ENCODE measurements at regions not wholly inside any gene's neighbourhood (a gene's known extent, or its start where the extent isn't known, plus 50 kb on each side); places are given as distances from the start of the nearest gene placed in this dataset.

DNA sequence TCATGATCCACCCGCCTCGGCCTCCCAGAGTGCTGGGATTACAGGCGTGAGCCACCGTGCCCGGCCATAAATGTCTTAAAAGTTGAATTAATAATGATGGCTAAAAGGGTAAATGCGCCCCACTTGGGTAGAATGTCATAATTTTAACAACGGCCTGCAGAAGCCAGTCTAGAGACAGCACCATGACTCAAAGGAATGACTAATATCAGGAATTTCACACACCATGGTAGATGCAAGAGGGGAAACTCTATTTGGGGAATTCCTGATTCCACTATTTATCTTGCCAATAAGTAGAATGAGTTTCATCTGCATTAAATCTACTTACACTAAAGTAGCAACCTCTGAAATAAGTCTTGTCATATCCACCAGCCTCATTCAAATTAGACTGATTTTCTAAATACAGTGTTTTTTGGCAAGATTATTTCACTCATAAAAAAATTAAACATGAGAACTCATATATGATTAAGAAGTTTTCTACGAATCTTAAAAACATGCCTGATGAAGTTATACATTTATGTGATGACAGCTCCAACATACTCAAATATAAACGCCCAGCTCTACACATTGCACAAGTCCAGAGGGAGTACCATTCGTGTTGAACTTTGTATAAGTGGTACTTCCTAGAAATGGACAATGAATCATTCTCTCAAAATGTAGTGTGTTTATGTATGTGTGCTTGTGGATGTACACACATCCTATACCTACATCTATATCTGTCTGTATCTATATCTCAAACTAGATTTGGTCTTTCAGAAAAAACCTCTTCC is 309.7 kb downstream of the IRS1 start:
- in situ Hi-C loops (cut with HindIII; ENCODE audit: extremely low pct_ligation_motif_present, low pct_unique_long_range_greater_than_20kb): no loop called here
- no peak overlapping the region for H3K4me3 ChIP-seq (replicated peaks in 1 of 3; ENCODE audit: insufficient read depth in 1 of 3, low read depth in 2 of 3, low read length in 3 of 3)
- H3K9ac ChIP-seq (ENCODE audit: insufficient read depth, low read depth, low read length): no peak overlapping the region
- no peak overlapping the region for H3K27ac ChIP-seq (ENCODE audit: extremely low read length, insufficient read depth, low read length)
- ATAC-seq: no peak
- intact Hi-C loops (cut with micrococcal nuclease; ENCODE audit: unreplicated experiment): no loop called here
- no peak for DNase-seq (ENCODE audit: low spot score)
- no peak for TF ChIP-seq RCOR2 (CRISPR knock-in tag; IDR thresholded peaks at IDR 0.05)
- TF ChIP-seq ZNF652 (CRISPR knock-in tag; IDR thresholded peaks at IDR 0.05; ENCODE audit: borderline replicate concordance, low read depth): no peak
- TF ChIP-seq, protein P1, sequence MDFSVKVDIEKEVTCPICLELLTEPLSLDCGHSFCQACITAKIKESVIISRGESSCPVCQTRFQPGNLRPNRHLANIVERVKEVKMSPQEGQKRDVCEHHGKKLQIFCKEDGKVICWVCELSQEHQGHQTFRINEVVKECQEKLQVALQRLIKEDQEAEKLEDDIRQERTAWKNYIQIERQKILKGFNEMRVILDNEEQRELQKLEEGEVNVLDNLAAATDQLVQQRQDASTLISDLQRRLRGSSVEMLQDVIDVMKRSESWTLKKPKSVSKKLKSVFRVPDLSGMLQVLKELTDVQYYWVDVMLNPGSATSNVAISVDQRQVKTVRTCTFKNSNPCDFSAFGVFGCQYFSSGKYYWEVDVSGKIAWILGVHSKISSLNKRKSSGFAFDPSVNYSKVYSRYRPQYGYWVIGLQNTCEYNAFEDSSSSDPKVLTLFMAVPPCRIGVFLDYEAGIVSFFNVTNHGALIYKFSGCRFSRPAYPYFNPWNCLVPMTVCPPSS (IDR thresholded peaks at IDR 0.05): no peak
- no peak for TF ChIP-seq ZFX (CRISPR knock-in tag; IDR thresholded peaks at IDR 0.05; ENCODE audit: low read depth)
- TF ChIP-seq ZNF207 (IDR thresholded peaks at IDR 0.05; ENCODE audit: borderline replicate concordance): no peak
- TF ChIP-seq, protein P2, sequence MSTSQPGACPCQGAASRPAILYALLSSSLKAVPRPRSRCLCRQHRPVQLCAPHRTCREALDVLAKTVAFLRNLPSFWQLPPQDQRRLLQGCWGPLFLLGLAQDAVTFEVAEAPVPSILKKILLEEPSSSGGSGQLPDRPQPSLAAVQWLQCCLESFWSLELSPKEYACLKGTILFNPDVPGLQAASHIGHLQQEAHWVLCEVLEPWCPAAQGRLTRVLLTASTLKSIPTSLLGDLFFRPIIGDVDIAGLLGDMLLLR (CRISPR knock-in tag; IDR thresholded peaks at IDR 0.05): no peak
- TF ChIP-seq U2AF1 (optimal IDR thresholded peaks at IDR 0.05; ENCODE audit: low read depth, low read length): no peak
- TF ChIP-seq, protein P3, sequence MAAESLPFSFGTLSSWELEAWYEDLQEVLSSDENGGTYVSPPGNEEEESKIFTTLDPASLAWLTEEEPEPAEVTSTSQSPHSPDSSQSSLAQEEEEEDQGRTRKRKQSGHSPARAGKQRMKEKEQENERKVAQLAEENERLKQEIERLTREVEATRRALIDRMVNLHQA (CRISPR knock-in tag; IDR thresholded peaks at IDR 0.05): no peak
- TF ChIP-seq ZMYM4 (CRISPR knock-in tag; IDR thresholded peaks at IDR 0.05): no peak
- TF ChIP-seq SPEN (CRISPR knock-in tag; IDR thresholded peaks at IDR 0.05; ENCODE audit: low read depth): no peak
- TF ChIP-seq REL (CRISPR knock-in tag; conservative IDR thresholded peaks at IDR 0.05): no peak
- no peak for TF ChIP-seq ZFP1 (CRISPR knock-in tag; IDR thresholded peaks at IDR 0.05)
- no peak for TF ChIP-seq HNRNPH1 (optimal IDR thresholded peaks at IDR 0.05; ENCODE audit: low read depth, low read length)
- TF ChIP-seq ADNP (CRISPR knock-in tag; IDR thresholded peaks at IDR 0.05): no peak
- TF ChIP-seq ZNF282 (IDR thresholded peaks at IDR 0.05; ENCODE audit: partially characterized antibody): no peak
- ChIA-PET POLR2A (no interaction called here), CTCF (ENCODE audit: low intra/inter-chr PET ratio, low total read pairs) (no interaction called here)
- no peak overlapping the region for H2AFZ ChIP-seq (ENCODE audit: low read length)
- FAIRE-seq: no peak
- no peak overlapping the region for H3K4me2 ChIP-seq (ENCODE audit: low read depth, low read length)
- no peaks in the 10 kb centered on the region; the same call in 1 of the 2 replicates for H3K4me1 ChIP-seq (ENCODE audit: insufficient read depth, low read length)
- H3K9me3 ChIP-seq (ENCODE audit: low read length): no peaks in the 10 kb centered on the region
- no TSS peak for BruUV-seq (replicated peaks)
- 87% methylated on average over 10 of the region's 10 CpGs for WGBS (ENCODE audit: low lambda C conversion rate)
- no peaks in the 10 kb centered on the region for H4K20me1 ChIP-seq (ENCODE audit: insufficient read depth, low read length)
- H3K36me3 ChIP-seq (replicated peaks in 1 of 2; ENCODE audit: control insufficient read depth in 1 of 2, insufficient read depth in 2 of 2, low read length in 2 of 2): no peaks in the 10 kb centered on the region
- no peaks in the 10 kb centered on the region for H3K27me3 ChIP-seq (ENCODE audit: control insufficient read depth in 1 of 2, insufficient read depth in 2 of 2, low read length in 2 of 2)
- no peaks in the 10 kb centered on the region for H3K79me2 ChIP-seq (ENCODE audit: insufficient read depth, low read length)
